Keratinocyte (primary cell): ENCODE measurements at regions not wholly inside any gene's neighbourhood (a gene's known extent, or its start where the extent isn't known, plus 50 kb on each side); places are given as distances from the start of the nearest gene placed in this dataset.

Source experiments
- DNase-seq: peaks from one replicate; pipeline ENCODE4 v3.0.0-alpha.2; 2011; ENCODE audit warnings: low read depth, missing footprints, low spot score
- FAIRE-seq: peaks from 2 replicates; lab custom pipeline; 2011; peaks lifted over from hg19 to GRCh38; lab: Jason Lieb, UNC
- H2AFZ ChIP-seq: 2 replicates; pipeline ENCODE4 v1.6.0; 2012; ENCODE audit warnings: low read length, control low read depth, inconsistent platforms; ENCODE audit not compliant: control insufficient read depth
- H3K27ac ChIP-seq: 2 replicates; pipeline ENCODE4 v1.5.1; 2011; ENCODE audit warnings: low read length; ENCODE audit not compliant: control insufficient read depth, insufficient read depth
- H3K27me3 ChIP-seq: 3 replicates; pipeline ENCODE4 v1.6.0; 2011; ENCODE audit warnings: low read length; ENCODE audit not compliant: control insufficient read depth, insufficient read depth; ENCODE audit errors: extremely low read depth
- H3K36me3 ChIP-seq, 2 experiments: 2 replicates in 1 of 2; 3 replicates in 1 of 2; pipeline ENCODE4 v1.5.1; 2011; ENCODE audit warnings: low read length in 2 of 2, mild to moderate bottlenecking in 1 of 2; ENCODE audit not compliant: control insufficient read depth in 2 of 2, insufficient read depth in 2 of 2; ENCODE audit errors: extremely low read depth in 1 of 2
- H3K4me1 ChIP-seq: 3 replicates; pipeline ENCODE4 v1.5.1; 2011; ENCODE audit warnings: low read length; ENCODE audit not compliant: control insufficient read depth, insufficient read depth; ENCODE audit errors: extremely low read depth
- H3K4me2 ChIP-seq: 3 replicates; pipeline ENCODE4 v1.6.0; 2011; ENCODE audit warnings: low read depth, low read length; ENCODE audit not compliant: control insufficient read depth, insufficient read depth; ENCODE audit errors: extremely low read depth
- H3K4me3 ChIP-seq, 3 experiments: fragments of 200-600 bp in 1 of 3; sonication (generic) in 1 of 3; 2 replicates in 2 of 3; 3 replicates in 1 of 3; pipeline ENCODE4 v1.5.1; 2011 to 2016; ENCODE audit warnings: low read length in 3 of 3, mild to moderate bottlenecking in 3 of 3, control low read depth in 2 of 3, inconsistent platforms in 1 of 3, low read depth in 1 of 3, mixed read lengths in 1 of 3, mixed run types in 1 of 3, moderate library complexity in 1 of 3; ENCODE audit not compliant: control insufficient read depth in 2 of 3, insufficient read depth in 2 of 3; ENCODE audit errors: extremely low read depth in 1 of 3
- H3K79me2 ChIP-seq: 2 replicates; pipeline ENCODE4 v1.6.0; 2012; ENCODE audit warnings: low read length; ENCODE audit not compliant: control insufficient read depth, insufficient read depth
- H3K9ac ChIP-seq: 3 replicates; pipeline ENCODE4 v1.6.0; 2011; ENCODE audit warnings: low read length; ENCODE audit not compliant: control insufficient read depth, insufficient read depth; ENCODE audit errors: extremely low read depth
- H3K9me1 ChIP-seq: 3 replicates; pipeline ENCODE4 v1.6.0; 2011; ENCODE audit warnings: low read length; ENCODE audit not compliant: control insufficient read depth, insufficient read depth; ENCODE audit errors: extremely low read depth
- H3K9me3 ChIP-seq: 2 replicates; pipeline ENCODE4 v1.5.1; 2012; ENCODE audit warnings: low read depth, low read length; ENCODE audit not compliant: control insufficient read depth
- H4K20me1 ChIP-seq: 3 replicates; pipeline ENCODE4 v1.6.0; 2011; ENCODE audit warnings: low read length; ENCODE audit not compliant: control insufficient read depth, insufficient read depth; ENCODE audit errors: extremely low read depth
- EZH2 ChIP-seq: IDR thresholded peaks from one replicate; pipeline ENCODE4 v1.6.1; 2012; ENCODE audit warnings: inconsistent platforms, mild to moderate bottlenecking, low read length, moderate library complexity
- dilution Hi-C: fragments of 300-500 bp; cut with MboI; formaldehyde crosslinking; loops from one replicate; pipeline ENCODE4 v1.7.0; 2020; ENCODE audit warnings: low sequenced_read_pairs; ENCODE audit not compliant: extremely low pct_ligation_motif_present
- TF ChIP-seq, protein P1 (sequence below), 3 experiments: IDR thresholded peaks in 1 of 3; conservative IDR thresholded peaks in 1 of 3; optimal IDR thresholded peaks in 1 of 3; 2 replicates in 2 of 3; 3 replicates in 1 of 3; pipeline versions ENCODE3 to v1.5.1; 2011; ENCODE audit warnings: low read length in 3 of 3, mild to moderate bottlenecking in 3 of 3, moderate library complexity in 2 of 3, control low read depth in 1 of 3, inconsistent platforms in 1 of 3; ENCODE audit not compliant: insufficient read depth in 2 of 3; ENCODE audit errors: extremely low read depth in 1 of 3

DNA sequence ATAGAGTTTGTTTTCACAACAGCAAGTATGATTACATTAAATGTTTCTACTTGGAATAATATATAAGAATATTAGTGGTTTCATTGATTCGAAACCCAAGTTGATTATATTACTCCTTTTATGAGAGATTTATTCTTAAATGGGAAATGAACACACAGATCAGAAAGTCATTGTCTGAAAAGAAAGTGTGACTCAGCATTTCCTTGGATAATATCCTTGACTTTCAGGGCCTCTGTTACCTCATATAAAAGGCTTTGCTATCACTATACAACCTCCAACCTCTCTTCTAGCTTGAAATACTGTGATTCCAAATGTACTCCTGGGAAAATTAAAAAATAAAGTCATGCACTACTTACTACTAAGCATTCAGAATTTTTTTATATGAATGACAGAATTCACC, 295.3 kb upstream of the LYPLAL1 start:
- no peaks in the 10 kb centered on the region for H4K20me1 ChIP-seq
- H3K4me2 ChIP-seq: no peak overlapping the region
- no peaks in the 10 kb centered on the region for H3K27me3 ChIP-seq
- H3K4me3 ChIP-seq: no peak overlapping the region
- FAIRE-seq (no peak), DNase-seq (no peak)
- no peak overlapping the region for H2AFZ ChIP-seq
- H3K9me3 ChIP-seq: no peaks in the 10 kb centered on the region
- no peak overlapping the region for H3K27ac ChIP-seq
- H3K79me2 ChIP-seq: no peaks in the 10 kb centered on the region
- TF ChIP-seq, protein P1, sequence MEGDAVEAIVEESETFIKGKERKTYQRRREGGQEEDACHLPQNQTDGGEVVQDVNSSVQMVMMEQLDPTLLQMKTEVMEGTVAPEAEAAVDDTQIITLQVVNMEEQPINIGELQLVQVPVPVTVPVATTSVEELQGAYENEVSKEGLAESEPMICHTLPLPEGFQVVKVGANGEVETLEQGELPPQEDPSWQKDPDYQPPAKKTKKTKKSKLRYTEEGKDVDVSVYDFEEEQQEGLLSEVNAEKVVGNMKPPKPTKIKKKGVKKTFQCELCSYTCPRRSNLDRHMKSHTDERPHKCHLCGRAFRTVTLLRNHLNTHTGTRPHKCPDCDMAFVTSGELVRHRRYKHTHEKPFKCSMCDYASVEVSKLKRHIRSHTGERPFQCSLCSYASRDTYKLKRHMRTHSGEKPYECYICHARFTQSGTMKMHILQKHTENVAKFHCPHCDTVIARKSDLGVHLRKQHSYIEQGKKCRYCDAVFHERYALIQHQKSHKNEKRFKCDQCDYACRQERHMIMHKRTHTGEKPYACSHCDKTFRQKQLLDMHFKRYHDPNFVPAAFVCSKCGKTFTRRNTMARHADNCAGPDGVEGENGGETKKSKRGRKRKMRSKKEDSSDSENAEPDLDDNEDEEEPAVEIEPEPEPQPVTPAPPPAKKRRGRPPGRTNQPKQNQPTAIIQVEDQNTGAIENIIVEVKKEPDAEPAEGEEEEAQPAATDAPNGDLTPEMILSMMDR (optimal IDR thresholded peaks at IDR 0.05 in 1 of 3, IDR thresholded peaks at IDR 0.05 in 1 of 3, conservative IDR thresholded peaks at IDR 0.05 in 1 of 3; ENCODE audit: extremely low read depth in 1 of 3, insufficient read depth in 2 of 3, low read length in 3 of 3): no peak
- no peak for TF ChIP-seq EZH2
- H3K4me1 ChIP-seq: peaks cover 18% of the 10 kb centered on the region
- H3K9ac ChIP-seq: no peak overlapping the region
- no peaks in the 10 kb centered on the region for H3K36me3 ChIP-seq
- dilution Hi-C loops: no loop called here
- H3K9me1 ChIP-seq: no peaks in the 10 kb centered on the region

GRCh38 chr1:218880484-218881060, 293.1 kb upstream of the LYPLAL1 start:
- Histone ChIP-seq H3K79me2 (no peaks in the 10 kb centered on the region), H2AFZ (no peak overlapping the region), H3K9me3 (no peaks in the 10 kb centered on the region), H3K9me1 (no peaks in the 10 kb centered on the region), H3K27me3 (no peaks in the 10 kb centered on the region), H3K4me1 (no peaks in the 10 kb centered on the region), H3K36me3 (no peaks in the 10 kb centered on the region), H3K4me3 (no peak overlapping the region), H3K27ac (no peak overlapping the region), H4K20me1 (no peaks in the 10 kb centered on the region), H3K4me2 (no peak overlapping the region), H3K9ac (no peak overlapping the region)
- no peak for TF ChIP-seq EZH2
- TF ChIP-seq, protein P1 (optimal IDR thresholded peaks at IDR 0.05 in 1 of 3, IDR thresholded peaks at IDR 0.05 in 1 of 3, conservative IDR thresholded peaks at IDR 0.05 in 1 of 3; ENCODE audit: extremely low read depth in 1 of 3, insufficient read depth in 2 of 3, low read length in 3 of 3): no peak
- DNase-seq: no peak
- FAIRE-seq: no peak
- dilution Hi-C loops: no loop called here
